ENCODE measurements at regions not wholly inside any gene's neighbourhood (a gene's known extent, or its start where the extent isn't known, plus 50 kb on each side); places are given as distances from the start of the nearest gene placed in this dataset.

GRCh38 chr10:20948686-20949327 is 51.7 kb upstream of the NEBL start (continued):
- no peak for TF ChIP-seq CHD7 (IDR thresholded peaks at IDR 0.05; ENCODE audit: insufficient replicate concordance, low read length)
- no peak for TF ChIP-seq POU5F1 (IDR thresholded peaks at IDR 0.05; ENCODE audit: low read depth, low read length)
- TF ChIP-seq ZNF274 (IDR thresholded peaks at IDR 0.05; ENCODE audit: borderline replicate concordance, extremely low read depth, low read length), result no peak
